ENCODE measurements at regions not wholly inside any gene's neighbourhood (a gene's known extent, or its start where the extent isn't known, plus 50 kb on each side); places are given as distances from the start of the nearest gene placed in this dataset.

- no peak overlapping the region for H3K4me3 ChIP-seq (ENCODE audit: insufficient read depth, low read depth, low read length)
- DNase-seq: no peak
- H3K36me3 ChIP-seq (replicated peaks; ENCODE audit: control insufficient read depth, insufficient read depth, low read length): no peaks in the 10 kb centered on the region
- H3K27me3 ChIP-seq (ENCODE audit: control insufficient read depth, insufficient read depth, low read length): no peaks in the 10 kb centered on the region
Observed at GRCh38 chr4:143273160-143273917, 63.3 kb upstream of the GAB1 start.

GRCh38 chr4:143280861-143281260 lies 55.8 kb upstream of the GAB1 start:
- Histone ChIP-seq H3K36me3 (replicated peaks; ENCODE audit: control insufficient read depth, insufficient read depth, low read length) (no peaks in the 10 kb centered on the region), H3K4me3 (ENCODE audit: insufficient read depth, low read depth, low read length) (no peak overlapping the region), H3K27me3 (ENCODE audit: control insufficient read depth, insufficient read depth, low read length) (no peaks in the 10 kb centered on the region)
- DNase-seq: no peak

GRCh38 chr4:143281507-143282190 lies 55.0 kb upstream of the GAB1 start:
- Histone ChIP-seq H3K36me3 (replicated peaks; ENCODE audit: control insufficient read depth, insufficient read depth, low read length) (no peaks in the 10 kb centered on the region), H3K27me3 (ENCODE audit: control insufficient read depth, insufficient read depth, low read length) (no peaks in the 10 kb centered on the region), H3K4me3 (ENCODE audit: insufficient read depth, low read depth, low read length) (no peak overlapping the region)
- DNase-seq: no peak

- H3K4me3 ChIP-seq (ENCODE audit: insufficient read depth, low read depth, low read length): no peak overlapping the region
- DNase-seq: no peak
- no peaks in the 10 kb centered on the region for H3K27me3 ChIP-seq (ENCODE audit: control insufficient read depth, insufficient read depth, low read length)
- H3K36me3 ChIP-seq (replicated peaks; ENCODE audit: control insufficient read depth, insufficient read depth, low read length): no peaks in the 10 kb centered on the region
Observed at GRCh38 chr4:143282211-143282707, 54.4 kb upstream of the GAB1 start.

- Histone ChIP-seq H3K36me3 (replicated peaks; ENCODE audit: control insufficient read depth, insufficient read depth, low read length) (no peaks in the 10 kb centered on the region), H3K4me3 (ENCODE audit: insufficient read depth, low read depth, low read length) (no peak overlapping the region), H3K27me3 (ENCODE audit: control insufficient read depth, insufficient read depth, low read length) (no peaks in the 10 kb centered on the region)
- peak; percentile 14 for DNase-seq
Observed at GRCh38 chr4:143285696-143286437, 50.8 kb upstream of the GAB1 start.

GRCh38 chr4:143286701-143287571 lies 49.7 kb upstream of the GAB1 start:
- H3K27me3 ChIP-seq (ENCODE audit: control insufficient read depth, insufficient read depth, low read length): no peaks in the 10 kb centered on the region
- no peaks in the 10 kb centered on the region for H3K36me3 ChIP-seq (replicated peaks; ENCODE audit: control insufficient read depth, insufficient read depth, low read length)
- no peak overlapping the region for H3K4me3 ChIP-seq (ENCODE audit: insufficient read depth, low read depth, low read length)
- no peak for DNase-seq
